ENCODE measurements at regions not wholly inside any gene's neighbourhood (a gene's known extent, or its start where the extent isn't known, plus 50 kb on each side); places are given as distances from the start of the nearest gene placed in this dataset.

- TF ChIP-seq CREB1 (CRISPR knock-in tag; IDR thresholded peaks at IDR 0.05), result no peak
- TF ChIP-seq, protein P1, sequence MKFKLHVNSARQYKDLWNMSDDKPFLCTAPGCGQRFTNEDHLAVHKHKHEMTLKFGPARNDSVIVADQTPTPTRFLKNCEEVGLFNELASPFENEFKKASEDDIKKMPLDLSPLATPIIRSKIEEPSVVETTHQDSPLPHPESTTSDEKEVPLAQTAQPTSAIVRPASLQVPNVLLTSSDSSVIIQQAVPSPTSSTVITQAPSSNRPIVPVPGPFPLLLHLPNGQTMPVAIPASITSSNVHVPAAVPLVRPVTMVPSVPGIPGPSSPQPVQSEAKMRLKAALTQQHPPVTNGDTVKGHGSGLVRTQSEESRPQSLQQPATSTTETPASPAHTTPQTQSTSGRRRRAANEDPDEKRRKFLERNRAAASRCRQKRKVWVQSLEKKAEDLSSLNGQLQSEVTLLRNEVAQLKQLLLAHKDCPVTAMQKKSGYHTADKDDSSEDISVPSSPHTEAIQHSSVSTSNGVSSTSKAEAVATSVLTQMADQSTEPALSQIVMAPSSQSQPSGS (CRISPR knock-in tag; IDR thresholded peaks at IDR 0.05; ENCODE audit: borderline replicate concordance, low read depth), result no peak
- TF ChIP-seq, protein P2, sequence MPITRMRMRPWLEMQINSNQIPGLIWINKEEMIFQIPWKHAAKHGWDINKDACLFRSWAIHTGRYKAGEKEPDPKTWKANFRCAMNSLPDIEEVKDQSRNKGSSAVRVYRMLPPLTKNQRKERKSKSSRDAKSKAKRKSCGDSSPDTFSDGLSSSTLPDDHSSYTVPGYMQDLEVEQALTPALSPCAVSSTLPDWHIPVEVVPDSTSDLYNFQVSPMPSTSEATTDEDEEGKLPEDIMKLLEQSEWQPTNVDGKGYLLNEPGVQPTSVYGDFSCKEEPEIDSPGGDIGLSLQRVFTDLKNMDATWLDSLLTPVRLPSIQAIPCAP (CRISPR knock-in tag; IDR thresholded peaks at IDR 0.05), result no peak
- no peak for TF ChIP-seq ZNF281 (CRISPR knock-in tag; IDR thresholded peaks at IDR 0.05)
- TF ChIP-seq GTF2I (CRISPR knock-in tag; conservative IDR thresholded peaks at IDR 0.05), result no peak
- TF ChIP-seq, protein P3, sequence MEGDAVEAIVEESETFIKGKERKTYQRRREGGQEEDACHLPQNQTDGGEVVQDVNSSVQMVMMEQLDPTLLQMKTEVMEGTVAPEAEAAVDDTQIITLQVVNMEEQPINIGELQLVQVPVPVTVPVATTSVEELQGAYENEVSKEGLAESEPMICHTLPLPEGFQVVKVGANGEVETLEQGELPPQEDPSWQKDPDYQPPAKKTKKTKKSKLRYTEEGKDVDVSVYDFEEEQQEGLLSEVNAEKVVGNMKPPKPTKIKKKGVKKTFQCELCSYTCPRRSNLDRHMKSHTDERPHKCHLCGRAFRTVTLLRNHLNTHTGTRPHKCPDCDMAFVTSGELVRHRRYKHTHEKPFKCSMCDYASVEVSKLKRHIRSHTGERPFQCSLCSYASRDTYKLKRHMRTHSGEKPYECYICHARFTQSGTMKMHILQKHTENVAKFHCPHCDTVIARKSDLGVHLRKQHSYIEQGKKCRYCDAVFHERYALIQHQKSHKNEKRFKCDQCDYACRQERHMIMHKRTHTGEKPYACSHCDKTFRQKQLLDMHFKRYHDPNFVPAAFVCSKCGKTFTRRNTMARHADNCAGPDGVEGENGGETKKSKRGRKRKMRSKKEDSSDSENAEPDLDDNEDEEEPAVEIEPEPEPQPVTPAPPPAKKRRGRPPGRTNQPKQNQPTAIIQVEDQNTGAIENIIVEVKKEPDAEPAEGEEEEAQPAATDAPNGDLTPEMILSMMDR (IDR thresholded peaks at IDR 0.05), result no peak
- no peak for TF ChIP-seq ZBTB43 (CRISPR knock-in tag; IDR thresholded peaks at IDR 0.05)
- TF ChIP-seq NFE2L1 (CRISPR knock-in tag; IDR thresholded peaks at IDR 0.05), result no peak
- TF ChIP-seq ZNF232 (CRISPR knock-in tag; IDR thresholded peaks at IDR 0.05), result no peak
- TF ChIP-seq ZNF138 (CRISPR knock-in tag; conservative IDR thresholded peaks at IDR 0.05), result no peak
- no peak for TF ChIP-seq AFF4 (CRISPR knock-in tag; IDR thresholded peaks at IDR 0.05; ENCODE audit: borderline replicate concordance)
Measured at GRCh38 chr9:18423791-18424531, 50.0 kb upstream of the ADAMTSL1 start.

Data from WTC11 (cell line).